ENCODE measurements at regions not wholly inside any gene's neighbourhood (a gene's known extent, or its start where the extent isn't known, plus 50 kb on each side); places are given as distances from the start of the nearest gene placed in this dataset.

DNA sequence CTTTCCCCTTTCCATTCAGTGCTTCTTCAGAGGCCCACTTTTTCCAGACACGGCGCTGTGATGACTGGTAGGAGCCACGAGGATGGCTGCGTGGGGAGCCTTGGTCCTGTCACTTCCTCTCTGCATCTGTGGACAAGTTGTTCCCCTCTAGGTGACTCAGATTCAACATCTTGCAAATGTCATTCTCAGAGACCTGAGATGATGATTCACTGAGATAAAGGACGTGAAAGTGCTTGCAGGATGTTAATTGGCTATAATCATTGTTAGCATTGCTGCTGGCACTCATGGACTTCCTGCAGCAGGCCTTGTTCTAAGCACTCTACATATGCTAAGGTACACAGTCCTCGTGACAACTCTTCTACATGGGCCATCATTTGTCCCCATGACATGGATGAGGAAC lies 489.8 kb upstream of the ZMIZ1 start:
- peak; percentile 73 for DNase-seq

DNA sequence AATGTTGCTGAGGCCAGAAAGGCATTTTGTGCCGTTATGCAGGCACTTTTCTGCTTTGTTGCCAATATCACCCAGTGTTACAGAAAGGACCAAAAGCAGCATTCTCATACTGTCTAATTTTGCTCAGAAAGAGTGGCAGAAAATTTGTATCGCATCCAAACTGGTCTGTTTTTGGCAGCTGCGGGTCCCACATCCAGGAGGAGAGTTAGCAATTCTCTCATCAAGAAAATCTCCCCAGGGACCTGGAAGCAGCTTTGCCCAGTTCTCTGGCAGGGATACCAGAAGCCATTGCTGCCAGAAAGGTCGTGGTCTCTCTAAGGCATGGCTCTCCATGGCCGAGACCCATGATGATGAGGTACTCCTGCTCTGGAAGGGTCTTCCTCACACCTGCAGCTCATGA lies 489.2 kb upstream of the ZMIZ1 start:
- no peak for DNase-seq

DNA sequence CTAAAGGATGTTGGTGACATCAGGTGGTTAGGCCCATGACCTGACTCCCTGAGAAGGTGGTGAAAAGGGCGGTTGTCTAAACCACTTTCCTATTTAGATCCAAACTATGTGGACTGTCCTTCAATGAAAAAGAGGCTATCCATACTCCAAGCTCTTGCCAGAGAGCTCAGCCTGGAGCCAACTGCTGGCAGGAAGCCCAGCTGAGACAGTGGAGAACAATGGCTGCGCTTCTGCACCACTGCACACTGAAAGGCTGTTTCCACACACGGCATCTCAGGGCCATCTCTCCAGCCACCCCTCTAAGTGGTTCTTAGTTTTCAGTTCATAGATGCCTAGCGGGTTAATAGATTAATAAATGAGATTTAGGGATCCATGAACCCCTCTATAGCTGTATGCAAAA lies 488.8 kb upstream of the ZMIZ1 start:
- no peak for DNase-seq

DNA sequence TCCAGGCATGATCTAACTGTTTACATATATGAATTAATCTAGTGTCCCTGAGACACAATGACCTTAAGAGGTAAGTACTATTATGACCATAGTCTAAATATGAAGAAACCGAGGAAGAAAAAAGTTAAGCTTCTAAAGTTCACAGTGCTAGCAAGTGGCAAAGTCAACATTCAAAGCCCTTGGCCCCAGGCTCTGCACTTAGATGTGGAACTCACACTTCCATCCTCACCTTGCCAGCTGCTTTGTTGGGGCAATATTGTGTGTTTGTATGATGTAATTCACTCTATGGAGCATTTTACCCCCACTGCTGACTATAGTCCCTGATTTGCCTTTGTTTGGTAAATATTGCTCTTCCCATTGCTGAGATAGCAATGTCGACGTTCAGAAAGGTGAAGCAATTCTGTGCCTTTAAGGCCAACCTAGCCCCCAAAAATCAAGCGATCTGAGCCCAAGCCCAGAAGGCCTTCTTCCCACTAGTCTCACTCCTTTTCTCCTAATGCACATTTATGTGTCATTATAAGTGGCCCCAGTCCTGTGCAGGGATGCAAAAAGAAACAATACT lies 487.6 kb upstream of the ZMIZ1 start:
- no peak for DNase-seq

DNA sequence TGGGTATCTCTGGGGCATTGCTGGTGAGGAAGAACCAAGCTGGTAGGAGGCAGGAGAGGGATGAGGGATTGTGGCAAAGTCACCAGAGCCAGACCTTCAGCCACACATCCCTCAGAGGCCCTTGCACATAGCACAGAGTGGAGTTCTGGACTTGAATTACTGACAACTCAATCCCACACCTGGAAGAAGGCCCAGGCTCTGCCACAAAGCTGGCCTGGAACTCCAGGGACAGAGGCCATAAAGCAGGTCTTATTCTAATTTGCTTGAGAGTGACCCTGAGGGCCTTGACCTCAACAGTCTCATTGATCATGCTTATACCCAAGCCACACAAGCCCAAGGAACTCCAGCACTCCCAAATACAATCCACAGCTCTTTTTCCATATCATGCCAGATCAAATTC lies 486.2 kb upstream of the ZMIZ1 start:
- DNase-seq = no peak

DNA sequence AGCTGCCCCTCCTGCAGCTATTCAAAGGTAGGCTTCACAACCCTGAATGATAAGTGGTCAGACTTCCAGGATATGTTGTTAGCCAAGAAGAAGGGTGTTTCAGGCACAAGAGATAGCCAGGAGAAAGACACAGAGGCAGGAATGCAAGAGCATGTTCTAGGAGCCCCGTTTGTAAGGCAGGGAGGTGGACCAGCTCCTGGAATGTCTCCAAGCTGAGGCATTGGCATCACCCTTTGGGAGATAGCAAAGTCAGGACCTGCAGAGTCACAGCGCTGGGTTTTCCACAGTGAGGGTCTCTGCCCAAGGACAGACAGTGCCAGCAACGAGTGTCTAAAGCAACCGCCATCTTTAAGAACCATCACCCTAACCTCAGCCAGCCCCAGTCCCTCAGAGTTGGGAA lies 484.5 kb upstream of the ZMIZ1 start:
- DNase-seq = peak; percentile 11

DNA sequence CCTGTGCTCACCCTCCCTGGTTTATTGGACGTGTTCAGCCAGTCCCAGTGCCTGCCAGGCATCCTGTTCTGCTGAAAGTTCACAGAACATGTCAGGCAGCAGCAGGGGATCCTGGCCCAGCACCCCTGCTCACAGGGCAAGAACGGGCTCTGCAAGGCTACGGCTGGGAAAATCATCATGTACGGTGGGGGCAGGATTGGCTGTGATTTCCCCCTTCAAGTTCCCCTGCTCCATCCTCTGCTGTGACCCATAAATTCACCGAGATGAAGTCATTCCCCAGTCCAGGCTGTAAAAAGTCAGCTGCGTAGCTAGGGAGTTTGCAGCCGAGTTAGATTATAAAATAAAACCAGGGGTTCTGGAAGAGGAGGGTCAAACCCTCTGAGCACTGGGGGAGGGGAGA lies 484.1 kb upstream of the ZMIZ1 start:
- DNase-seq = peak; percentile 10

DNA sequence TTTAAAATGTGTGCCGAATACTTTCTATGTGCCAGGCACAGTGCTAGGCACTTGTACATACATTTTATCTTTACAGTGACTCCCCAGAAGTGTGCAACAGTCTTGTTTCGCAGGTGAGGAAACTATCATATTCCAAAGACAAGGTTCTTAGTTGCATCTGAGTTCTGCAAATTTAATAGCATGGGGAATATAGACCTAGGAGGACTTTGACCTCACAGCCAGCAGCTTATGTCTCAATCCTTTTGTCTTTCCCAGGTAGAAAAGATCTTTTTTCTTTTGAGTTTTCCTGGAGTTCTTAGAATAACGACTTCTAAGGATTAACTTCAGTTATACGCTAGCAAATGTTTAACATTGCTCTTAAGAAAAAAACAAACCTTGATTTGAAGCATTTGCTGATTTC lies 482.8 kb upstream of the ZMIZ1 start:
- DNase-seq = no peak

DNA sequence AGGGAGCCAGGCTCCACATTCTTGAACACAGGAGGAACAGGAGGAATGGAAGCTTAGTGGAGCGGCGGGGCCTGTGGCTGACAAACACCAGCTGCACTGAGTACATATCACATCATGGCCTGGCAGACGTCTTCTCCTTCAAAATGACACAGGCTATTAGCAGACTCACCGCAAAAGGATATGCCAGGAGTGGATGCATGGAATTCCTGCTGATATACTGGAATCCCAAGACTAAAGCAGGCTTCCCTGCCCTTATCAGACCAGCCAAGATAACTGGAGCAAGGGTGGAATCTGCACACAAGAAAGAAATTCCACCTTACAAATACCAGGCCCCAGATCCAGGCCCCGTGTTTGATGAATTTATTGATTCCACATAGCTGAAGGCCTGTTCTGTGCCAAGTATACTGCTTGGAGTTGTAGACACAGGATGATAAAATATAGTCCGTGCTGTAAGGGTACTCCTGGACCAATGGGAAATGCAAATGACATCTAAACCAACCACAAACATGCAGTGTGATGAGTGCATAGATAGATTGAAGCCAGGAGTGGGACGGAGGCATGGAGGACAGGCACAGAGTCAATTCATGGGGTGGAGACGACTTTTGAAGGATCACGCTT lies 480.5 kb upstream of the ZMIZ1 start:
- no peak for DNase-seq

DNA sequence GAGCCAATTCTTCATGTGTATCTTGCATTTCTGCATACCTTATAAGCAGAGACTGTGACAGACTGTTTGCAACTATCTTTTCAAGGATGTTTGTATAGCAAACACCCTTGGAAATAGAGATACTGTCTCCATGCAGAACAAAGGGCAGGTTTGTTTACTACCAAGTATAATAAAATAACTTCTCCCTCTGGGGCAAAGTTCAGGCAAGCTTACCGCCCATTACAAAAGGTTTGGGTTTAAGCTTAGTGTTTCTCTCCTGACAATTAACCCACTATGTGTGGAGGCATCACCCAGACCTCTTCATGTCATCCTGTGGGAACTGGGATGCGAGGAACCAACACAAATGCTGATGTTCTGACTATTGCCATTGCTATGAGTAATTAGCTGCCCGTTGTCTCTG lies 479.1 kb upstream of the ZMIZ1 start:
- no peak for DNase-seq

DNA sequence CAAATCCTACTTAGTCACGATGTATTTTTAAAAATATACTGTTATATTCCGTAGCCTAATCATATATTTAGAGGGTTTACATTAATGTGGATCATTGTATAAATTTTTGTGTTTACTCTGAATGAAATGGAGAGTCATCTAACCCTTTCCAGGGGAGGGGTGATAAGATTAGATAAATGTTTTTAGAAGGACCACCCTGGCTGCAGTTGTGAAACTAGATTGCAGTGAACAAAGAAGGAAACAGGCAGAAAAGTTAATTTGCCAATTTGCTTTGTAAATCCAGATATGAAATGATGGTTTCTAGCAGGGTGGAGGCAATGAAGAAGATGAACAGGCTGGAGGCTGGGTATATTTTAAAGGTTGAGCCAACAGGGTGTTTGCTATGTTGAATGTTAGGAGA lies 477.7 kb upstream of the ZMIZ1 start:
- no peak for DNase-seq

DNA sequence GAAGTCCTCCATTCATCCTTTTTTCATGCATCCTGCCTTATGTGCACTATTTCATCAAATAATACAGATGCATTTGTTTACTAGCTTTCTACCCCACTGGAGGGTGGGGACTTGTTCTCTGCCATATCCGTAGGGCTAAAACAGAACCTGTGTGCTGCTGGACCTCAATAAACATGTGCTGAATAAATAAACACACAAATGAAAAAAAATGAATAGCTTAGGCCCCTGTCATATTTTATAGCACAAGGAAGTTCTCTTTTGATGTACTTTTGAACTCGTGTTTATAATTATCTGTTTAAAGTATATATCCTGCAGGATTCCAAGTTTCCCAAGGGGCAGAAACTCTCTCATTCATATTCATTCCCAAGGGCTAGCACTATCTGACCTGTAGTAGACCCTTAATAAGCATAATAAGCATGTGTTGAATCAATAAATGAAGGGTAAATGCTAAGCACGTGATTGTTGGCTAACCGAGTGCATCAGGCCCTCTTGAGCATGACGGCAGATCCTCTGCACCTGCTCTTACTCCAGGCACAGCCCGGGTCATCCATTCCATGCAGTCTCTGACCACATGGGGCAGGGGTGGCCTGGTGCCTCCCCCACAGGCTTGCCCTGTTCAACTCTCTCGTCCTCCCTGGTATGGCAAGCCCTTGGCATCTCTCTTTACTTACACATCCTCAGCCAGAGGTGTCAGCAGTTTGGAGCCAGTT lies 474.1 kb upstream of the ZMIZ1 start:
- DNase-seq = no peak

DNA sequence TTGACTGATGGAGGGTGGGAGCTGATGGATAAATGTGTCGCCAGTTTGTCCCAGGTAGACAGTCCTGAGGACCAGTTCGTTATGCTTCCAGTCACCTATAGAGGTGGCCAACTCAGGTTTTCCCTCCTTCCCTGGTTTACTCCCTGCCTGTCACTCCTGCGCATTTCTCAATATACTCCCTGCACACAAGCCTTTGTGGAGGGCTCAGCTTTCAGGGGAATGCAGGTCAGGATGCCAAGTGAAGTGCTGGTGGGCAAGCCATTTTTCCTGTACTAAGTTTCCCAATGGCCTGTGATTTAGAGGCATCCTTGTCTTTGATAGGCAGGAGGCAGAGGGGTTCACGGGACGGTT lies 473.5 kb upstream of the ZMIZ1 start:
- DNase-seq = no peak

DNA sequence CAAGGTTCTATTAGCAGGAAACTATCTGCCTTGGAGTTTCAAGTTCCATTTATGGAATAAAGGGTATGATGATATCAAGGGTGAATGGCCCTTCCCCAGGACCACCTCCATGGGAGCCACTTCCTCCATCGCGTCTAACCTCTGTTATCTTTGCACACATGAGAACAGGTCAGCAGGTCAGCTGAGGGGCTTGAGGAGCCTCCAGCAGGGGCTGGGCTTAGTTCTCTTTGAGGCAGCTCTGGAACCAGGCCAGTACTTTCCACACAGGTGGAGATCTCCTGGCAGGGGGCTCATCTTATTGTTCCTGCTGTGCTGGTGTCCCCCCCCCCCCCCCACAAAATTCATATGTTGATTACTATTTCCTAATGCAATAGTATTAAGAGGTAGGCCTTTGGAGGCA lies 472.2 kb upstream of the ZMIZ1 start:
- DNase-seq = no peak

DNA sequence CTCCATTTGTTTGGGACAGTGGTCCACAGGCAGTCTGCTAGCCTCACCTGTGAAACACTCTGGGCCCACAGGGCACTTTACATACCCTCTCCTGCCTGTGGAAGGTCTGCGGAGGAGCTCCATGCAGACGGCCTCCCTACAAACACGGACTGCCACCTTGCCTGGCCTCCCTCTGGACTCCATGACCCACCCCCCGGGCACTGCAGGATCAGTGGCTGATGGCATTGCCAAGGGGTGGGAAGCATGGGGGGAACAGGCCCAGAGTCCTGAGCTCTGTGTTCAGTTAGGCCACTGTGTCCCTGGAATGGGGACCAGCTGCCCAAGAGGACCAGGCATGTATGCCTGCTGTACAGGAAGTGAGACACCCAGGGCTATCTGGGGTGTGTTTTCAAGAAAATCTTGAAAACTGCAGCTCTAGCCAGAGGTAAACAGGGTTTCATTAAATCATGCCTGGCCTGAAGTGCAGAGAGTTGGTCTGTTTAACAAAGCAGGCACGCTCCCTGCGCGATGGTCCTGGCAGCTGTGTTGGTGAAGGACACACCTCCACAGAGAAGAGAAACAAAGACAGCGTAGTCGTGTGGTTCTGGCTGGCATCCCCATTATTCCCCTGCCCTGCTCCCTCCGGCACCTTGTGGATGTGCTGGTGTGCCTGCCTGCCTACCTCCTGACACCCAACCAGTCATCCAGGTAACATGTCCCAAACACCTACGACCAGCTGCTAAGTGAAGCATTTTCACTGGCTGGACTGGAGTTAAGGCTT lies 470.8 kb upstream of the ZMIZ1 start:
- DNase-seq = no peak

DNA sequence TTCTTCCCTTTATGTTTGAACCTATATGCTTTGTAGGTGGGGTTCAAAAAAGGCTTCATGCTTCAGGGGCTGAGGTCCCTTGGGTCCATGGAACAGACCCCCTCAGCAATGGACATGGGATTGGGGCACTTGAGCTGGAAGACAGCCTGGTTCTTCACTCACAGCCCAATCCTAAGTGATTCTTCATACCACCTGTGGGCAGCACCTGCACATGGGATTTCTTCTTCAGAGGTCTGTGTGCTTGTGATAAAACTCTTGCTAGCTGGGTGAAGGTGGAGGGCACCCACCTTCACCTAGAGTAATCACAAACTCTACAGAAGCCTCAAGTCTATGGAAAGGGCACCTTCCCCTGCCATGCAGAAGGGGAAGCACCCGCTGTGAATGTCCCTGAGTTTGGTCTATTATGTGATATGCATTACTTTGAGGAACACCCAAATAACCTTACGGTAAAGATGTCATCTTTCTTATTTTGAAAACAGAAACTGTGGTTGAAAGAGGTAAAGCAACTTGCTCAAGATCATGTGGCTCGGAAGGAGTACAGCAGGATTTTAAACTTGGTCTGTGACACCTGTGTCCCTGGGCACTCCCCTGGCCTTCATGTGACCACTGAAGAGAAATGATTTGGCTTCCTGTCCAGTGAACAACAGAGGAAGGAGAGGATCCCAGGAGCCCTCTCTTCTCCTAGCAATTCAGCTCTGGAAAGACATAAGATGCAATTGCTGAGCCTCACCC lies 469.5 kb upstream of the ZMIZ1 start:
- no peak for DNase-seq

DNA sequence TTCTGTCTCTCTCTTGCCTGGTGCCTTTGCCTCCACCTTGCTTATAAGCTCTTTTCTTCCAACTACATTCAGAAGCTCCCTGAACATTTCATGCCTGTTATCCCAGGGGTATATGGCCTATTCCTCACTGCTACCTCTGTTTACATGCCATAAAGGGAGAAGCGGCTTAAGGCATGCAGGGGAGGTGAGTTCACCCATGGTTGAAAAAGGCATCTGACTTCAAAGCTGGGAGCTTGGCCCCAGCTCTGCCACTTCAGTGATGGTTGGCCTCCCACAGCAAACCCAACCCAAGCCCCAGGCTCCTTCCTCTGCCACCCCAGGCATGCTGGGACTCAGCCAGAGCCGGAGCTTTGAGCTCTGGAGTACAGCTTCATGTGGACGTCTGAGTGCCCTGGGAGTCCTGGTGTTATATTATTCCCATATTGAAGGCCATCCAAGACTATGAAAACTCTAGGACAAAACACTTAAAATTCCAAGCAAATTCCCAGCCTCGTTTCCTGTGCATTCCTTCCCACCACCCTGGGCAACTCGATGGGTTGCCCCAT lies 468.6 kb upstream of the ZMIZ1 start:
- no peak for DNase-seq

DNA sequence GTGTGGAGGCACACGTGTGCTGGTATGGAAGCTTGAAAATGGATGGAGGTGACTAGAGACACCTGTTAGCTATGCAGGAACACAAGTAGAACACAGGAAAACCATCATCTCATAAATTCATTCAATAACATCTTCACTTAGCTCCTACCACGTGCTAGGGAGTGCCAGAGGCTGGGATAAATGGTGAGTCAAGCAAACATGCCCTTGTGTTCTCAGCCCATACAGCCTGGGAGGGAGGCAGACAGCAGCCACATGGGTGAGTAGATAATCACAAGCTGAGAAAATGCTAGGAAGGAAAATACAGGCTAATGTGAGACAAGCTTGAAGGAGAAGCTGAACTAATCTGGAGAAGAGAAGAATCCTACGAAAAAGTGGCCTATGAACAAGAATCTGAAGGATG lies 468.0 kb upstream of the ZMIZ1 start:
- no peak for DNase-seq

DNA sequence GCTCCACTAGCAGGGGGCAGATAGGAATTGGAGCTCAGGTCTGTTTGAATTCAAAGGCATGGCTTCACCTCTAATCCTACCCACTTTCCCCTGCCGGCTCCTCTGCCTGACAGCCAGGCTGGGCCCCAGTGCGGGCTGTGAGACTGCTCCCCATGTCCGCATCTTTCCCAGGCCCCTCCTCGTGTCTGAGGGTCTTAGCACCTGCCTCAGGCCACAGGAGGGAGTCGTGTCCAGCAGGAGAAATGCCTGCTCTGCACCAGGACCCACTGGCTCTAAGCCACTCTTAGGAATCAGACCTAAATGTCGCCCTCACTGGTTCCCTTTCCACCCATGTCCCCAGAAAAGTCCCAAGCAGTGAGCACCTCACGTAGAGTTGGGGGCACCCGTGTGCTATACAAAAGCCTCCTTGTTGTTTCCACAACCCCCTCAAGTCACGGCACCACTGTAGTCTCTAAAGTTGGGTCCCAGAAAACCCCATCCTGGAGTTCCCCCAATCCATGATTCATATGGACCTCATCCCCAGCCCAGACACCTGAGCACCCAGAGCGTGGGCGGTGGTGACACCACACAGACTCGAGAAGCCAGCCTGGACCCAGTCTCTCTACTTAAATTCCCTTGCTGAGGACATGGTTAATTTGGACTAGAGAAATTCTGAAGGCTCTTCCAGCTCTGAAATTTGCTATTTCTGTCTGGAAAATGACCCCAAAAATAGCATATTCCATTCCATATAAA lies 466.4 kb upstream of the ZMIZ1 start:
- peak; percentile 62 for DNase-seq

DNA sequence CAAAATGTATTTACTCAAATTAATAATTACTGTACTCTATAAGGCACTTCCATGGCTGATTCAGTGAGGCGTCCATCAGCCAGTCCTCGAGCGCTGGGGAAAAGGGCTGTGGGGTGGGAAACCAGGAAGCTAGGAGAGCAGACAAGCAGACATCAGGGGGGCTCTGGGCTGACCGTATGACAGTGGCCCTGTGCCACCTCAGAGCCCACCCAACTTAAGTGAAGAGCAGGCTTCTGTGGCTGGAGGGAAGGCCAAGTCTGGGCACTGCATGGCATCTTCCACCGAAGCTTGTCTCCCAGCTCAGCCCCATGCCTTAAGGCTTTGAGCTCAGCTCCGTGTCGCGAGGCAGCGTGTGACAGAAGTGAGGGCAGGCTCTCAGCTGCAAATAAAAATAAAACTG lies 464.5 kb upstream of the ZMIZ1 start:
- no peak for DNase-seq

DNA sequence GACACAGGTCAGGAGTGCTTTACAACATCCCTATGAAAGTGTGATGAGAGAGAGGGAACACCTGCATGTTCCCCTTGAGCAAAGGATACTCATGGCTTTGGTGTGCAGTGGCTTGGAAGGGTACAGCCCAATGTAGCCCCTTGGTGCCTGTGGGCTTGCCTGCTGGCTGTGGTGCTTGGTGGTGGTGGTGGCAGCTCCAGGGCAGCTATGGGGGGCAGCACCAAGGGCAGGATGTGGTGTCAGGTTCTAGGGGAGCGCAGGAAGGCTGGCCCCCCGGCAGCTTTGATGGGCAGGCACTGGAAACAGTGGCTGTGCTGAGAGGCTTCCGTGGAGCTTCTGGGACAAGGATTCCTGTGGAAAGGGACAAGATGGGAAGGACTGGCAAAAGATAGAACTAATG lies 464.0 kb upstream of the ZMIZ1 start:
- no peak for DNase-seq

DNA sequence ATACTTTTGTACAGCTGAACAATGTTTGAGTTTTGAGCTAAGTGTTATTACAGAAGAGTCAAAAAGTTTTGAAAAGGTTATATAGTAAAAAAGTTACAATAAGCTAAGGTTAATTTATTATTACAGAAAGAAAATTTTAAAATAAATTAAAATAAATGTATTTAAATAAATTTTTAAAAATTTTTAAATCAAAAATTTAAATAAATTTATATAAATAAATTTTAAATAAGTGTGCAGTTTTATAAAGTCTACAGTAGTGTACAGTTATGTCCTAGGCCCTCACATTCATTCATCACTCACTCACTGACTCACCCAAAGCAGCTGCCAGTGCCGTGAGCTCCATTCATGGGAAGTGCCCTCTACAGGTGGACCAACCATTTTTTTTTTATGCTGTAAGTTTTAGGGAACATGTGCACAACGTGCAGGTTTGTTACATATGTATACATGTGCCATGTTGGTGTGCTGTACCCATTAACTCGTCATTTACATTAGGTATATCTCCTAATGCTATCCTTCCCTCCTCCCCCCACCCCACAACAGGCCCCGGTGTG lies 462.9 kb upstream of the ZMIZ1 start:
- DNase-seq = no peak

Data from stimulated activated CD8-positive, alpha-beta memory T cell treated with anti-CD3 and anti-CD28 coated beads, Interleukin-4, amount 100 ng/mL, for 48 hours (primary cell).